ENCODE measurements at regions not wholly inside any gene's neighbourhood (a gene's known extent, or its start where the extent isn't known, plus 50 kb on each side); places are given as distances from the start of the nearest gene placed in this dataset.
"Not testable (repeated sequence)": the region's sequence is repeated elsewhere in the genome, so short reads cannot be mapped to it uniquely, and the experiment has no call there.

DNA sequence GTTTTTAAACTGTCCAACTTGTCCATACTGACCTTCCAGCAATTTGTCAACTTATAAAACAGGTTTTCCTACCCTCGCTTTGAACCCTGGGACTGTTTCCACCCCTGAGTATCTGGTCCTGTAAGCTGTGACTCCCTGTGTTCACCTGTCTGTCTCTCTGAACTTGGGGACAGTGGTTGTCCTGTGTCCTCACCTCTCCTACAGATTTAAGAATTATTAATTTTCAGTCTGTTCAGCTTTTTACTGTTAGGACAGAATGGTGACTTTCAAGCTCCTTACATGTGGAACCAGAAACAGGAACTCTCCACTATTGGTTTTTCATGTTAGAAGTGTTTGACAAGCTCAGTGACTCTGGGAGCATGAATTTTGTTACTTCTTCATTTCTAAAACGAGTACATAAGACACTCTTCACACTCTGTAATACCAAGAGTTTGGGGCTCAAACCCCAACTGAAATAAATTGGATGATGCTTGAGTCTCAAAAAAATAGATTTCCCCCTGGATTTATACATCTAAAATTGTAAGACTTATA, 713.9 kb downstream of the COL12A1 start:
- no peak for DNase-seq
- no peak for ATAC-seq (ENCODE audit: poor library complexity)
- intact Hi-C loops (cut with DNase I): no loop called here

DNA sequence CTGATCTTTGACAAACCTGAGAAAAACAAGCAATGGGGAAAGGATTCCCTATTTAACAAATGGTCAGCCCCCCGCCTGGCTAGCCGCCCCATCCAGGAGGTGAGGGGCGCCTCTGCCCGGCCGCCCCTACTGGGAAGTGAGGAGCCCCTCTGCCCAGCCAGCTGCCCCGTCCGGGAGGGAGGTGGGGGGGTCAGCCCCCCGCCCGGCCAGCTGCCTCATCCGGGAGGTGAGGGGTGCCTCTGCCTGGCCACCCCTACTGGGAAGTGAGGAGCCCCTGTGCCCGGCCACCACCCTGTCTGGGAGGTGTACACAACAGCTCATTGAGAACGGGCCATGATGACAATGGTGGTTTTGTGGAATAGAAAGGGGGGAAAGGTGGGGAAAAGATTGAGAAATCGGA, 717.1 kb downstream of the COL12A1 start:
- ATAC-seq (ENCODE audit: poor library complexity); DNase-seq; intact Hi-C loops (cut with DNase I): not testable (repeated sequence)

DNA sequence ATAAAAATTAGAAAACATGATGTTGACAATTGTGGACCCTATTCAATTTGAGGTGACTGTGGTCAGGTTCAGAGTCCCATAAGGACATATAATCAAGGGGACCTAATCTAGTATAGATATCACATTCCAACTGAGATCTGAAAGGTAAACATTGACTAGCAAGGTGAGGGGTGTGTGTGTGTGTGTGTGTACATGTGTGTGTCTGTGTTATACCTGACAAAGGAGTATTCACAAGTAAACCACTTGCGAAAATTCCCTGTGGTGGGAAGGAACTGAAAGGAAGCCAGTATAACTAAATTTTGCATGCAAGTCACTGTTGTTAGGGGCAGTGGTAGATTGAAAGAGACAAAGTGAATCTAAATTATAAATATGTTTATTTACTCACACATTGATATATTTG, 723.7 kb downstream of the COL12A1 start:
- intact Hi-C loops (cut with DNase I): no loop called here
- ATAC-seq (ENCODE audit: poor library complexity) (no peak), DNase-seq (no peak)

DNA sequence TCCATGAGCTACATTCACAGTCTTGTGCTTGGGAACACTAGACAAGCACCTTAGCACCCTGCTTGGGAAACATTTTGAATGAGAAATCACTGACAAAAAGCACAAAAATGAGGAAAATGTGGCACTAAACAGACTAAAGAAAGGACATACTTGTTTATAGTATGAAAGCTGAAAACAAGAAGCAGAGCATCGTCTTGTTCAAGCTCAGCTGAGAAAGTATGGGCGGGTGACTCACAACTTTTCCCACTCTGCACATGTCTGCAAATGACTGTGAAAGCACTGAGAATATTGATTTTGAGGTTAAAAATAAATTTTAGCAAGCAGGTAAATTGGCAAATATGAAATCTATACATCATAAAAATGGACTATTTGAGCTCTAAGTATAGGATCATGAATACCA, 725.3 kb downstream of the COL12A1 start:
- intact Hi-C loops (cut with DNase I): no loop called here
- no peak for ATAC-seq (ENCODE audit: poor library complexity)
- no peak for DNase-seq

DNA sequence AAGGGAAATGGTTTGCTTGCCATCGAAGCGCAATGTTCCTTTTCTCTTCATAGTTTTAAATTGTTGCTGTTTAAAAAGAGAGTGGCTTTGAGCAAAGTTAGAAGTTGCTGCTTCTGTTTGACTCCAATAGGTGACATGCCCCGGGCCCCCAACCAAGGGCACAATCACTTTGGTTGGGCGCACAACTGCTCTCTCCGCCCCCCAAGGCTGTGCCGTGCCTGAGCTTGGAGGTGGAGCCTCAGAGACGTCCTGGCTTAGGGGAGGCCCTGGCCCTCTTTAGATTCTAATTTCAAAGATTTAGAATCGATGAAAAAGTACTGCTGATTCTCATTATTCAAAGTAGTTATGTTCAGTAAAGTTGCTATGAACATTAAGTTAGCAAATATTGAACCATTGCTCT, 725.9 kb downstream of the COL12A1 start:
- intact Hi-C loops (cut with DNase I): no loop called here
- no peak for ATAC-seq (ENCODE audit: poor library complexity)

DNA sequence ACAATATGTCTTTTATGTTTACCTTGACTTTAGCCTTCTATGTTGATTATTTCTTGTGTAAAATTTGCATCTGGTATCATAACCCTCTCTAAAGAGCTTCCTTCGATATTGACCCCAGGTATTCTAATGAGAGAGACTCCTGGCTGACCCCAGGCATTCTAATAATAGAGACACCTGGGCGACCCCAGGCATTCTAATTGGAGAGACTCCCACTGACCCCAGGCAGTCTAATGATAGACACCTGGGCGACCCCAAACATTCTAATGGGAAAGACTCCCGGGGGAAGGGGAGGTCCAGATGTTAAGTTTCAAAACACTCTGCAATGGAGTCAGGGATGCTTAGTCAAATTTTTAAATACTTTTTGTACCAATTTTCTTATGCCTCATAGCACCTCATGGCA, 726.4 kb downstream of the COL12A1 start:
- ATAC-seq (ENCODE audit: poor library complexity) (no peak), DNase-seq (no peak)
- intact Hi-C loops (cut with DNase I): no loop called here

More for the DNA sequence above, 725.9 kb downstream of the COL12A1 start:
- no peak for DNase-seq

DNA sequence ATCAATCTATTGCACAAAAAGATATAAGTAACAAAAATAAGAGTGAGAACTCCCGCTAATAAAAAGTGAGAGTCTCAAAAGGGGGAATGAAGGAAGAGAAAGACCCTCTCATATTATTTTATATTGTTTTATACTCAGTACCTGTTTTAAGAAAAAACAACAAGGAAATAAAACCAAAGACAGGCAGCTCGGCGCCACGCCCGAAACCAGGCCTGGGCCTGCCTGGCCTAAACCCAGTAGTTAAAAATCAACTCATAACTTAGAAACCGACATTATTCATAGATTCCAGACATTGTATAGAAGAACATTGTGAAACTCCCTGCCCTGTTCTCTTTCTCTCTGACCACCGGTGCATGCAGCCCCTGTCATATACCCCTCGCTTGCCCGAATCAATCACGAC, 731.8 kb downstream of the COL12A1 start:
- intact Hi-C loops (cut with DNase I); DNase-seq; ATAC-seq (ENCODE audit: poor library complexity): not testable (repeated sequence)

DNA sequence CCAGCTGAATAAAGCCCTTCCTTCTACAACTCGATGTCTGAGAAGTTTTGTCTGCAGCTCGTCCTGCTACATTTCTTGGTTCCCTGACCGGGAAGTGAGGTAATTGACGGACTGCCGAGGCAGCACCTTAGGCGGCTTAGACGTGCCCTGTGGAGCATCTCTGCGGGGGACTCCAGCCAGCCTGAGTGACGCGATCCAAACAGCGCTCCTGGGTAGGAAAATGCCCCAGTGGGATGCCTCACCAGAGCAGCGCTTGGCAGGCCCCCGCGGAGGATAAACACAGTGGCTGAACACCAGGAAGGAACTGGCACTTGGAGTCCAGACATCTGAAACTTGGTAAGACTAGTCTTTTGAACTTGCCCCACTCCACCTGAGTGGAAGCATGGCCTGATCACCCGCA, 737.3 kb downstream of the COL12A1 start:
- DNase-seq; ATAC-seq (ENCODE audit: poor library complexity); intact Hi-C loops (cut with DNase I): not testable (repeated sequence)

DNA sequence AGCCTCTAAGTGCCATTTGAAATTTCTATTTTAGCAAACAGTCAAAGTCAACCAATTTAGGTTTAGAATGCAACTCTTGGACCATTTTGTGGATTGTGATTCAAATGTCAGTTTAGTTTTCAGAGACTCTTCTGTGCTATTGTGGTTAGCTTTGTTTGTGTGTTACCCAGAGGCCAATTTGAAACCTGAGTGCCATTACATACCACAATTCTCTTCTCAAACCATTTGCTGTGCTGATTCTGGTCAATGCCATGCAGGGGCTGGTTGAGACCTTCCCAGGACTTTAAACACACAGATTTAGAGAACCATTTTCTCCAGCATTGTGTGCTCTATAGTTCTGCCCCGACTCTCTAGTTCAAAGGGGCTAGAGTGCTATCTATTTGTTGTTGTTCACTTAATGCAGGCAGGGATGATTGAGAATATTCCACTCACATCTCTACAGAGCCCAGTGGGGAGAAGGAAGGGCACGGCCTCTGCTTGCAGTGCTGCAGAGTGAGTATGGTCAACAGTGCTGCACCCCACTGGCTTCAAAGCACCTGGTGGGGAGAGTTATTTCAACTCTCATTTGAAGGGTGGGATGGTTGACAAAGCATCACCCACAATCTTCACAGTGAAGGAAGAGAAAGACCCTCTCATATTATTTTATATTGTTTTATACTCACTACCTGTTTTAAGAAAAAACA, 738.2 kb downstream of the COL12A1 start:
- ATAC-seq (ENCODE audit: poor library complexity) (no peak), DNase-seq (no peak)
- intact Hi-C loops (cut with DNase I): no loop called here

DNA sequence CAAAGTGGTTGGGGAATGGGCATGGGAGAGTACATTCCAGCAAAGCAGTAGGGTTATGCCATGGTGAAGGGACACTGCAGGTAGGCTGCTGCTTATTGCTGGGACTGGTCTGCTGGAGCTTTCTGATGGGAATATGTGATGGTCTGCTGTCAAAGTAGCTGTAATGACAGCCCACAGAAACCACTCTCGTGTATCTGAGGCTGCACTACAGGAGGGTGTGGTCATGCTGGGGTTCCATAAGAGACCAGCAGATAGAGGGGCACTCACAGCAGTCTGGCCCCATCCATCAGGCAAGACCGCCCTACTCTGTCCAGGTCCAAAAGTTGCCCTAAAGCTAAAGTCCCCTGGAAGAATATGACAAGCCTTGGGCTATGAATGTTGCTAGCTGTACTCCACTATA, 739.3 kb downstream of the COL12A1 start:
- DNase-seq (no peak), ATAC-seq (ENCODE audit: poor library complexity) (no peak)
- intact Hi-C loops (cut with DNase I): no loop called here

DNA sequence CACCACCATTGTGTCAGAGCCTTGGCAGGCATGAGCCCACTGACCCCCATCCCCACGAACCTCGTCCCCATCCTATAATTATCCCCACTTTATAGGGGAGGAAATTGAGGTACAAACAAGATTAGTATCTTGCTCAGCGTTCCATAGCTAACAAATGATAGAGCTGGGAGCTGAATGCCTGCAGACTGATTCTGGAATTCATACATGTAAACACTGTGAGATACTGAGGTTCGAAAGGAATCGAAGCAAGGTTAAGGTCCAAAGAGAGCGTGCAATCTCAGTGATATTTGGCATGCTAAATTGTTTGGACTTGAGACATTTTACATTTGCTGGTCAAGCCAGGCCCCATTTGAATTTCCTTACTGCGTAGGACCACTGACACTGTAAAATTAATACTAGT, 746.6 kb downstream of the COL12A1 start:
- intact Hi-C loops (cut with DNase I): no loop called here
- ATAC-seq (ENCODE audit: poor library complexity): no peak

DNA sequence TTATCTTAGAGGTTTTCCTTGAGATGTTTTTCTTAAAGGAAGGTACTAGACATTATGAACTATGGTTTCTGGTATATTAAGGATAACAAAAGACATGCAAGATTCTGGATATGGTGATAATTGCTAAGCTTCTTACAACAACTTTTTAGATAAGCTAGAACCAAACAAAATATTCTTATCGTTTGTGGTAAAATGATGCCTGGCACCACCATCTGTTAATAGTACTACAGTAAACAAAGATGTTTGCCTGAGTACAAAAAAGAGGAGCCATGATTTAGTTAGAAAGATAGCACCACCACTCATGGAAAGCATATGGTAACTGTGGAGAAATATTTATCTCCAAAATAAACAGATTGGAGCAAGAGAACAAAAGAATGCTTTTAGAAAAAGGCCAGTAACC, 747.3 kb downstream of the COL12A1 start:
- ATAC-seq (ENCODE audit: poor library complexity) (no peak), DNase-seq (no peak)
- intact Hi-C loops (cut with DNase I): no loop called here

More for the DNA sequence above, 746.6 kb downstream of the COL12A1 start:
- no peak for DNase-seq

DNA sequence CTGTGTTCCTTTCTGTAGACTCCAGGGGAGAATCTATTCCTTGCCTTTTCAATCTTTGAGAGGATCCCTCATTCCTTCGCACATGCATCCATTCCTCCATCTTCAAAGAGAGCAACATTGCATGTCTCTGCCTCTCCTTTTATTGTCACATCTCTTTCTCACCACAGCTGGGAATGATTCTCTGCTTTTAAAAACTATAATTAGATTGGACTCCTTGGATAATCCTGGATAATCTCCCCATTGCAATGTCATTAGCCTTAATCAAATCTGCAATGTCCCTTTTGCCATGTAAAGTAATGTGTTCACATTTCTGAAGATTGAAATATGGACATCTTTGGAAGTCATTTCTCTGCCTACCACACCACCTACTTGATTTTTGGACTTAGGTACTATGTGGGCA, 750.1 kb downstream of the COL12A1 start:
- intact Hi-C loops (cut with DNase I): no loop called here
- DNase-seq (no peak), ATAC-seq (ENCODE audit: poor library complexity) (no peak)

DNA sequence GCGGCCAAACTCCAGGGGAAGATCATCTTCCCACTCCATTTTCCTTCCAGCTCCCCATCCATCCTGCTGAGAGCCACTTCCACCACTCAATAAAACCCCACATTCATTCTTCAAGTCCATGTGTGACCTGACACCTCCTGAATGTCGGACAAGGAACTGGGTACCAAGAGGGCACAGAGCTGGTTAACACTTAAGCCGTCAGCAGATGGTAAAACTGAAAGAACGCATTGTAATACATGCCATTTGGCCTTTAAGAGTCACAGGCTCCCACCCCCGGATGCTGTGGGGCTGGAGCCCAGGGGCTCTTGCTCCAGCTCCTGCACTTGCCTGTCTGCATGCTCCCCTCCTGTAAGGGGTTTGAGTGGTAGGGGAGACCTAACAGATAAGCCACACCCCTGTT, 753.9 kb downstream of the COL12A1 start:
- DNase-seq (no peak), ATAC-seq (ENCODE audit: poor library complexity) (no peak)
- intact Hi-C loops (cut with DNase I): no loop called here

DNA sequence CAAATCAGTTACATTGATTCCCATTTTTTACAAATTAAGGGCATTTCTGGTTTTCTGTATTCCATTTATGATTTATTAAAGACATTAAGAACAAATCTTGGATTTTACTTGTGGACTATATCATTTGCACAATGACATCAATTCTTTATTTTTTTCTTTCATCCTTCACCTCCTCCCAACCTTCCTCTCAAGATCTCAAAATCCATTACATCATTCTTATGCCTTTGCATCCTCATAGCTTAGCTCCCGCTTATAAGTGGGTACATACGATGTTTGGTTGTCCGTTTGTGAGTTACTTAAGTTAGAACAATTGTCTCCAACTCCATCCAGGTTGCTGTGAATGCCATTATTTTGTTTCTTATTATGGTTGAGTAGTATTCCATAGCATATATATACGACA, 752.8 kb downstream of the CD109 start:
- ATAC-seq (ENCODE audit: poor library complexity) (no peak), DNase-seq (no peak)
- intact Hi-C loops (cut with DNase I): no loop called here

DNA sequence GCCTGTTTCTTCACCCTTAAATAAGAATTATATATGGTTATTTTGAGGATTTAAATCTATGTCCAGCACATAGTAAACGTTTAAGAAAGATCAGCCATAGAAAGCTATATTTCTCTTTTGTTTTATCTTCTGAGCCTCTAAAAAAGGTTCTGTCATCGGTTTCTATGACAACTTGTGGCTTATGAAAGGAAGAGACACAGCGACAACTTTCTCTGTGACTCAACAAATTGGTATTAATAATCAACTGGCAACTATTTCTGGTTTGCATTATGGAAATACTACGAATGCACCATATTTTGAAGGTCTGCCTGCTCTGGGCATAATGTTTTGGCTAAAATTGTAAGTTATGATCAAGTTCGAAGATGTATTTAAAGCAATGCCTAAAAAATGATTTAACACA, 751.0 kb downstream of the CD109 start:
- intact Hi-C loops (cut with DNase I): no loop called here
- no peak for ATAC-seq (ENCODE audit: poor library complexity)
- no peak for DNase-seq

DNA sequence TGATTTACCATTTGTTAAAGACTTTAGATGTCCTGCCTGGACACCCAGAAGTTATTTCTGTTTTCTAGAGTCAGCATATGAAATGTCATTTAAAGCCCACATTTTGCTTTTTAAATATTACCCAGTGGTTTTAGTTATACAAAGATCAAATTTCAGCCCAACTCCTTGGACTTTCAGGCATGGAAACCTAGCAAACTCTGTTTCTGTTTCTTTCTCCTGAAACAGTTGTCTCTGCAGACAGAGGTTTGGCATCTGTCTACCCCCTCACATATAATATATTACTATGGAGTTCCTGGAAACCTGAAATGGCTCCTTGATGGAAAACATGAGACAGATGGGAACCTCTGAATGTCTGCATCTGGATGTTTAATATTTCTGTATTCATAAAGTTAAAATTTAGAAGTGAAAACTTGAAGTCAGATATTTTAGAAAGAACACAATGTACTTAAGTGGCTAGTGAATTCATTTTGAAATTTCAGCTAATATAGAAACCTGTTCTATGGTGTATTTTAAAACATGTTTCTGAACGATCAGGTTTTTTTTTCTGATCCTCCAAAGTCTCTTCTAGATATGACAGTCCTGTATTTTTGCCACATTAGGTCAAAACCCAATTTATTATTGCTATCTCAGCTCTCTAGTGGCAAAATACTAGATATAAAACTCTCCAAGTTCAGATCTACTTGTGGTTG, 743.3 kb downstream of the CD109 start:
- intact Hi-C loops (cut with DNase I): no loop called here
- ATAC-seq (ENCODE audit: poor library complexity) (no peak), DNase-seq (no peak)

DNA sequence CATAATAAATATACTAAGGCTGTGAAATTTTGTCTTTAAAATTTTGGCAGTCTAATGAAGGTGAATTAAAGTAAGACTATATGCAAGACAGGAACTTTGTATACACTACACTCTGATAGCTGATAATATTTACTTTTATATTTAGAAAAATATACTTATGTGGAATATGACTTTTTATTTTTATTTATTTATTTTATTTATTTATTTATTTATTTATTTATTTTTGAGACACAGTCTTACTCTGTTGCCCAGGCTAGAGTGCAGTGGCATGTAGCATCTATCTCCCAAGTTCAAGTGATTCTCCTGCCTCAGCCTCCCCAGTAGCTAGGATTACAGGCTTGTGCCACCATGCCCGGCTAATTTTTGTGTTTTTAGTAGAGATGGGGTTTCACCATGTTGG, 742.4 kb downstream of the CD109 start:
- intact Hi-C loops (cut with DNase I); ATAC-seq (ENCODE audit: poor library complexity); DNase-seq: not testable (repeated sequence)

DNA sequence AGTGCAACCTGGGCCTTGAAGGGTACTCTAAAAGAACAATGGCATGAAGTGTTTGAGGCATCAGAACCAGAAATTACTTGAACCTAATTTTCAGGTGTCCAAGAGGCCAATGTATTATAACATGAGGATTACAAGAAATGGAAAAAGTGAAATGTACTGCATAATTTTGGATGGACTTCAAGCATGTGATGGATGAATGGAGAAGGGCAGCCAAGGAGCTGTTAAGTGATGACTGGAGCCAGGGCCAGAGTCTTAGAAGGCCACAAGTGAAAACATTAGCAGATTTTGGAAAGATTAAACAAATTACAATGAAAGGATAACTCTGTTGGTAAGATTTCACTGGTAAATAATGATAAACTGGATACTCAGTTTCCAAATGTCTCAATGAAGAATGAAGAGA, 738.2 kb downstream of the CD109 start:
- intact Hi-C loops (cut with DNase I): no loop called here
- DNase-seq (no peak), ATAC-seq (ENCODE audit: poor library complexity) (no peak)

DNA sequence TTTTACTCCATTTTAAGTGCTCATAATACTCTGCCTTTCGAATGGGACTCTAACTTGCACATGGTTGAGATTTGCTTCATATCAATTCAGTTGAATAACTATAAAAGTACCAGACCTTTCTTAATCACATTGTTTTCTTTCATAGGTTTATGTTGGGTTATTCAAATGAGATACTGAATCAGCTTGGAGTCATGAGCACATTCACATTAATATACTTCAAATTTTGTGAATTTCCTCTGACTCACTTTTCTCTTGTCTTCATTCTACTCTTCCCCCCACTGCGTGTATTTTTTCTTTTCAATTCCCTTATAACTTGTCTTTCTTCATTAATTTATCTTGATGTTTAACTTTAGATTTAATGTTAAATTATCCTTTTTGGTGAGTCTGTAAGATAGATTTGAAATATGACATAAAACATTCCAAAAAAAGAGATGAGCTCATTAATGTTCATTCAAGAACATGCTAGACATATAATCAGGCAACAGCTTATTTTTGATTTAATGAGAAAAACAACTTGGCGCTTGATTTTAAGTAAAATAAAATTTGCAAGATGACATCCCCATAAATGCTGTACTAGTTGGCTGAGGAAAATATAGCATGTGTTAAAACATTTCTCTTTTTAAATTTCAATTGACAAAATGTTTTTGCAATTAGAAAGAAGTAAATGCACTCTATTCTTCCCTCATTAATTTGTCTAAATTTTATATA, 736.0 kb downstream of the CD109 start:
- ATAC-seq (ENCODE audit: poor library complexity) (no peak), DNase-seq (no peak)
- intact Hi-C loops (cut with DNase I): no loop called here
